Osteoblast (primary cell): ENCODE measurements at regions not wholly inside any gene's neighbourhood (a gene's known extent, or its start where the extent isn't known, plus 50 kb on each side); places are given as distances from the start of the nearest gene placed in this dataset.

ENCODE experiments used
- DNase-seq: peaks from one replicate; pipeline ENCODE4 v3.0.0; 2011; ENCODE audit warnings: low spot score, mixed read lengths; ENCODE audit not compliant: insufficient read length; ENCODE audit errors: missing footprints
- H2AFZ ChIP-seq: 2 replicates; pipeline ENCODE4 v1.6.0; 2011; ENCODE audit warnings: mild to moderate bottlenecking, low read length
- H3K27ac ChIP-seq: 2 replicates; pipeline ENCODE4 v1.5.1; 2011; ENCODE audit warnings: mild to moderate bottlenecking, low read depth, low read length, moderate library complexity
- H3K27me3 ChIP-seq: 2 replicates; pipeline ENCODE4 v1.6.0; 2012; ENCODE audit warnings: mild to moderate bottlenecking, control low read depth, inconsistent platforms, low read length, moderate library complexity; ENCODE audit not compliant: insufficient read depth
- H3K36me3 ChIP-seq: 2 replicates; pipeline ENCODE4 v1.5.1; 2011; ENCODE audit warnings: mild to moderate bottlenecking, low read length, control low read depth, moderate library complexity; ENCODE audit not compliant: insufficient read depth
- H3K4me1 ChIP-seq: 2 replicates; pipeline ENCODE4 v1.5.1; 2011; ENCODE audit warnings: mild to moderate bottlenecking, low read length, control low read depth, moderate library complexity; ENCODE audit not compliant: insufficient read depth
- H3K4me2 ChIP-seq: 2 replicates; pipeline ENCODE4 v1.6.0; 2011; ENCODE audit warnings: mild to moderate bottlenecking, low read length; ENCODE audit not compliant: insufficient read depth
- H3K4me3 ChIP-seq: fragments of 200-600 bp; sonication (generic); 3 replicates; pipeline ENCODE4 v1.5.1; 2012; ENCODE audit warnings: mild to moderate bottlenecking, low read length, inconsistent platforms; ENCODE audit not compliant: insufficient read depth
- H3K79me2 ChIP-seq: 2 replicates; pipeline ENCODE4 v1.6.0; 2012; ENCODE audit warnings: mild to moderate bottlenecking, low read length, control low read depth, inconsistent platforms; ENCODE audit not compliant: insufficient read depth
- H3K9me3 ChIP-seq: 2 replicates; pipeline ENCODE4 v1.5.1; 2011; ENCODE audit warnings: low read depth, low read length, control low read depth
- H4K20me1 ChIP-seq: 2 replicates; pipeline ENCODE4 v1.6.0; 2012; ENCODE audit warnings: mild to moderate bottlenecking, low read length, control low read depth; ENCODE audit not compliant: insufficient read depth
- CTCF ChIP-seq: IDR thresholded peaks from 2 replicates; pipeline ENCODE4 v1.5.1; 2011; ENCODE audit warnings: mild to moderate bottlenecking, low read depth, low read length, moderate library complexity; ENCODE audit errors: extremely low read depth

GRCh38 chr11:16547879-16548278, 190.6 kb upstream of the C11orf58 start:
- Histone ChIP-seq H3K27ac (no peak overlapping the region), H4K20me1 (no peaks in the 10 kb centered on the region), H3K36me3 (no peaks in the 10 kb centered on the region), H3K4me3 (no peak overlapping the region), H3K9me3 (no peaks in the 10 kb centered on the region), H3K4me1 (no peaks in the 10 kb centered on the region), H3K79me2 (no peaks in the 10 kb centered on the region), H3K27me3 (no peaks in the 10 kb centered on the region), H2AFZ (no peak overlapping the region), H3K4me2 (no peak overlapping the region)
- TF ChIP-seq CTCF, result no peak
- no peak for DNase-seq

- Histone ChIP-seq H3K79me2 (no peaks in the 10 kb centered on the region), H3K4me3 (no peak overlapping the region), H3K9me3 (no peaks in the 10 kb centered on the region), H3K4me1 (no peaks in the 10 kb centered on the region), H3K4me2 (no peak overlapping the region), H3K27ac (no peak overlapping the region), H3K36me3 (no peaks in the 10 kb centered on the region), H3K27me3 (no peaks in the 10 kb centered on the region), H2AFZ (no peak overlapping the region), H4K20me1 (no peaks in the 10 kb centered on the region)
- no peak for TF ChIP-seq CTCF
- no peak for DNase-seq
Observed at GRCh38 chr11:16543642-16544041, 187.3 kb upstream of the SOX6 start.

- no peak for TF ChIP-seq CTCF
- Histone ChIP-seq H3K9me3 (no peaks in the 10 kb centered on the region), H2AFZ (no peak overlapping the region), H4K20me1 (no peaks in the 10 kb centered on the region), H3K27ac (no peak overlapping the region), H3K79me2 (no peaks in the 10 kb centered on the region), H3K4me2 (no peak overlapping the region), H3K4me1 (no peaks in the 10 kb centered on the region), H3K4me3 (no peak overlapping the region), H3K36me3 (no peaks in the 10 kb centered on the region), H3K27me3 (no peaks in the 10 kb centered on the region)
- no peak for DNase-seq
Observed at GRCh38 chr11:16542353-16542752, 186.0 kb upstream of the SOX6 start.

- Histone ChIP-seq H2AFZ (no peak overlapping the region), H3K4me1 (no peaks in the 10 kb centered on the region), H3K36me3 (no peaks in the 10 kb centered on the region), H3K79me2 (no peaks in the 10 kb centered on the region), H3K27ac (no peak overlapping the region), H3K4me2 (no peak overlapping the region), H4K20me1 (no peaks in the 10 kb centered on the region), H3K4me3 (no peak overlapping the region), H3K9me3 (no peaks in the 10 kb centered on the region), H3K27me3 (no peaks in the 10 kb centered on the region)
- TF ChIP-seq CTCF, result no peak
- DNase-seq, result no peak
Observed at GRCh38 chr11:16536513-16536912, 180.2 kb upstream of the SOX6 start.
